SK-N-SH treated with all-trans-retinoic acid at 6 μM for 48 hours (cell line): ENCODE measurements at regions not wholly inside any gene's neighbourhood (a gene's known extent, or its start where the extent isn't known, plus 50 kb on each side); places are given as distances from the start of the nearest gene placed in this dataset.

Experiments
- ARNTL ChIP-seq: fragments of 450-650 bp; formaldehyde crosslinking; IDR thresholded peaks from 2 replicates; pipeline ENCODE4 v1.5.0; 2020; ENCODE audit warnings: low read depth, mild to moderate bottlenecking, moderate library complexity, borderline replicate concordance
- CREB5 ChIP-seq: fragments of 250-450 bp; sonication (Bioruptor Pico); IDR thresholded peaks from 2 replicates; pipeline ENCODE4 v1.5.1; 2020; ENCODE audit warnings: low read depth, mild to moderate bottlenecking, moderate library complexity
- CSRNP3 ChIP-seq: fragments of 250-450 bp; sonication (Bioruptor Pico); IDR thresholded peaks from 2 replicates; pipeline ENCODE4 v1.5.1; 2021; ENCODE audit warnings: mild to moderate bottlenecking, moderate library complexity
- OSR1 ChIP-seq: fragments of 250-450 bp; sonication (Bioruptor Pico); IDR thresholded peaks from 2 replicates; pipeline ENCODE4 v1.8.0; 2022; ENCODE audit warnings: moderate library complexity, mild to moderate bottlenecking, inconsistent platforms
- PATZ1 ChIP-seq: fragments of 250-450 bp; sonication (Bioruptor Pico); IDR thresholded peaks from 2 replicates; pipeline ENCODE4 v1.8.0; 2020; ENCODE audit warnings: mild to moderate bottlenecking, moderate library complexity, borderline replicate concordance
- PPARA ChIP-seq: fragments of 250-450 bp; sonication (Bioruptor Pico); IDR thresholded peaks from 2 replicates; pipeline ENCODE4 v1.5.0; 2020; ENCODE audit warnings: mild to moderate bottlenecking, borderline replicate concordance
- RARB ChIP-seq: fragments of 250-450 bp; sonication (Bioruptor Pico); IDR thresholded peaks from 2 replicates; pipeline ENCODE4 v1.8.0; 2021; ENCODE audit warnings: mild to moderate bottlenecking, moderate library complexity
- SNAI2 ChIP-seq: fragments of 250-450 bp; sonication (Bioruptor Pico); IDR thresholded peaks from 2 replicates; pipeline ENCODE4 v1.5.0; 2020; ENCODE audit warnings: mild to moderate bottlenecking, moderate library complexity
- TCF4 ChIP-seq: fragments of 250-450 bp; sonication (Bioruptor Pico); IDR thresholded peaks from 2 replicates; pipeline ENCODE4 v1.8.0; 2021; ENCODE audit warnings: mild to moderate bottlenecking, moderate library complexity, borderline replicate concordance
- ZC3H10 ChIP-seq: fragments of 250-450 bp; sonication (Bioruptor Pico); IDR thresholded peaks from 2 replicates; pipeline ENCODE4 v1.5.1; 2021; ENCODE audit warnings: mild to moderate bottlenecking, moderate library complexity
- ZNF8 ChIP-seq: fragments of 450-650 bp; formaldehyde crosslinking; IDR thresholded peaks from 2 replicates; pipeline ENCODE4 v1.5.0; 2020; ENCODE audit warnings: mild to moderate bottlenecking, moderate library complexity

GRCh38 chr2:128775914-128776285 is 457.2 kb upstream of the HS6ST1 start:
- TF ChIP-seq CREB5 (CRISPR knock-in tag): no peak
- TF ChIP-seq RARB: no peak
- TF ChIP-seq TCF4 (CRISPR knock-in tag): no peak
- TF ChIP-seq OSR1 (CRISPR knock-in tag): no peak
- no peak for TF ChIP-seq SNAI2
- no peak for TF ChIP-seq PATZ1
- TF ChIP-seq ZNF8: no peak
- TF ChIP-seq CSRNP3 (CRISPR knock-in tag): no peak
- no peak for TF ChIP-seq ZC3H10
- no peak for TF ChIP-seq PPARA (CRISPR knock-in tag)
- no peak for TF ChIP-seq ARNTL (CRISPR knock-in tag)
